ENCODE measurements at regions not wholly inside any gene's neighbourhood (a gene's known extent, or its start where the extent isn't known, plus 50 kb on each side); places are given as distances from the start of the nearest gene placed in this dataset.

DNA sequence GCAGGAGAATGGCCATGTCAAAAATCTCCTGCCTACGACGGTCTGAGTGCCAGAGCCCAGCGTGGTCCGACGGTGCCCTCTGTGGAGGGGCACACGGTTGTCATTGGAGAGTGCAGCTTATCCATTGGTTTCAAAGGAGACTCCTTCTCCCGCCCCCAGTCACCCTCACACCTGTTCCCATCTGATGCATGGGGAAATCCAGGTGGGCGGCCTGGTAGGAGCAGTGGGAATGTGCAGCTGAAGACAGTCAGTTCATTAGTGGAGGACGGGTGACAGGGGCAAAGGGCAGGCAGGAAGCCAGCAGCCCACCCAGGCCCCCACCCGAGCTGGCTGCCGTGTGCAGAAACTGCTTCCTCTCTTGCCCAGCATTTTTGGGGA lies 162.3 kb downstream of the IRF8 start:
- H3K4me3 ChIP-seq (ENCODE audit: low read depth, low read length), result no peak overlapping the region
- TF ChIP-seq, protein P1, sequence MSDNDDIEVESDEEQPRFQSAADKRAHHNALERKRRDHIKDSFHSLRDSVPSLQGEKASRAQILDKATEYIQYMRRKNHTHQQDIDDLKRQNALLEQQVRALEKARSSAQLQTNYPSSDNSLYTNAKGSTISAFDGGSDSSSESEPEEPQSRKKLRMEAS (IDR thresholded peaks at IDR 0.05; ENCODE audit: low read depth, low read length), result no peak
- no peak for TF ChIP-seq CTCF (IDR thresholded peaks at IDR 0.05; ENCODE audit: low read depth, low read length)
- no peak for TF ChIP-seq POLR2A (IDR thresholded peaks at IDR 0.05; ENCODE audit: extremely low read depth, insufficient read length)
- TF ChIP-seq MYC (IDR thresholded peaks at IDR 0.05; ENCODE audit: low read depth, low read length), result no peak
- no peak for DNase-seq (ENCODE audit: low read depth)

DNA sequence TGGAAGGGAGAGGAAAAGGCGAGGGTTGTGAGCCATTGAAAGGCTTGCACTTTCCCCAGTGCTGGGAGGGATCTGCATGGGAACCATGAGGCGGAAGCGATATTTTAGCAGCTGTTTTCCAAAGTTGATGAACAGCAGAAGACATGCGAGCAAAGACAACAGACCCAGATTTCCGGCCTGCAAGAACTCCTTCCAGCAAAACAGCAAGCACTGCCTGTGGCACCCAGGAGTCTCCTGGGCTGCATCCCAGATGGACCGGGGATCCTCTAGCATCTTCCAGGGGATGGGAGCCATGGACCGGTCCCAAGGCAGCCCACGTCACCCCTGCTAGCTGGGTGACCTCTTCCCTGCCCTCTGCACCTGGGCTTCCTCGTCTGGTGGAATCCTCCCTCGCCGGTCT lies 162.8 kb downstream of the IRF8 start:
- no peak overlapping the region for H3K4me3 ChIP-seq (ENCODE audit: low read depth, low read length)
- TF ChIP-seq MYC (IDR thresholded peaks at IDR 0.05; ENCODE audit: low read depth, low read length), result no peak
- TF ChIP-seq CTCF (IDR thresholded peaks at IDR 0.05; ENCODE audit: low read depth, low read length), result no peak
- no peak for DNase-seq (ENCODE audit: low read depth)

DNA sequence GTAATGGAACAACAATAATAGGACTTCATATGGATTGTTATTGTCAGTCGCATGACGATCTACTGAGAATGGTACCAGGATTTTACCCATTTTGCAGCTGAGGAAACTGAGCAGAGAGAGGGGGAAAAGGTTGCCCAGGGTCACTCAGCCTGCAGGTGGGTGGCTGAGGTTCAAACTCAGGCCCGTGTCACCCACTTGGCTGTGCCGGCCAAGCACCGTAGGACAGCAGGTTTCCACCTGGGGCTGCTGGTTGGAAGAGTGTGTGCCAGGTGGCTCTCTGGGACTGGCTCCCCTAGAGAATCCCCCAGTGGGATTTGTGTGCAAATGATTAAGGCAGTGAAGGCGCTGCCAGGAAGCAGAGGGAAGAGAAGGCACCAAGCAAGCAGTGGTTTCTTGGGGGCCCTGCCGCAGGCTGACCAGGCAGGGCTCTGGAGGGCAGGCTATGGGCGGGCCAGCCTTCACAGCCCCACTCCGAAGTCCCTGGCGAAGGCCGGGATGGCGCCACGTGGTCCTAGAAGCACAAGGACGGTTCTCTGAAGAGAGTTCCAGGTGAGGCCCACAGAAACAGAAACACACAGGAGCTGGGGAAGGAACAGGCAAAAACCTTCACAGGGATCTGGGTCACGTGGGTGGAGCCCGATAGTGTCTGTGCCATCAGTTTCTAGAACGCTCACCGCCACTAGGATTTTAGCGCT lies 163.5 kb downstream of the IRF8 start:
- H3K4me3 ChIP-seq (ENCODE audit: low read depth, low read length), result no peak overlapping the region
- DNase-seq (ENCODE audit: low read depth), result no peak
- TF ChIP-seq MYC (IDR thresholded peaks at IDR 0.05; ENCODE audit: low read depth, low read length), result no peak
- TF ChIP-seq, protein P1 (IDR thresholded peaks at IDR 0.05; ENCODE audit: low read depth, low read length), result no peak

DNA sequence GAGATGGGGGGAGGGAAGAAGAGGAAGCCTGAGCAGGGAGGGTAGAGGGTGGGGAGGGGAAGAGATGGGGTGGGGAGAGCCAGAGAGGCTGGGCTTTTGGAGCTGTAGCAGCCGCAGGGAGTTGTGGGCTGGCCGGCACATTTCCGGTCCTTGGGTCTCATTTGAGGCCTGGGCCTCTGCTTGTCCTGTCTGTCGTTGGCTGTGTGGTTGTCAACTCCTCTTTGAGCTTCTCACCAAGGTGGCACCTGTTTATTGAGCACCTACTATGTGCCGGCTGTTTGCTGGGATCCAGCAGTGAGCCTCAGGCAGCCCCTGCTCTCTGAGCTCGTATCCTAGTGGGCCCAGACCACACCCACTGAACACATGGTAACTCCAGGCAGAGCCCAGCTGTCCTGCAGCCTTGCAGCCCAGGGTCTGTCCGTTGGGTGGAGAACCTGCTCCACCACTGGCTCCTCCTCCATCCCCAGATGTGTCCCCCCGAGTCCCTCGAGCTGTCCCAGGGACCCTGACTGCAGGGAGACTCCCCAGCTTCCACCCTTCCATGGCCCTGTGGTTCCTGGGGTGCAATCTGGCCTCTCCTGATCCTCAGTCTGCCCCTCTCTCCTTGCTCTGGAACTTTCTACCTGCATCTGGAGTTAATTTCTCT lies 164.9 kb downstream of the IRF8 start:
- H3K4me3 ChIP-seq (ENCODE audit: low read depth, low read length), result no peak overlapping the region
- DNase-seq (ENCODE audit: low read depth), result peak; percentile 52
- TF ChIP-seq MYC (IDR thresholded peaks at IDR 0.05; ENCODE audit: low read depth, low read length), result no peak
- TF ChIP-seq, protein P1 (IDR thresholded peaks at IDR 0.05; ENCODE audit: low read depth, low read length), result no peak
- TF ChIP-seq POLR2A (IDR thresholded peaks at IDR 0.05; ENCODE audit: extremely low read depth, insufficient read length), result no peak
- no peak for TF ChIP-seq CTCF (IDR thresholded peaks at IDR 0.05; ENCODE audit: low read depth, low read length)

GRCh38 chr16:86064431-86065250 lies 165.7 kb downstream of the IRF8 start:
- TF ChIP-seq CTCF (IDR thresholded peaks at IDR 0.05; ENCODE audit: low read depth, low read length) (peak; percentile 14), MYC (IDR thresholded peaks at IDR 0.05; ENCODE audit: low read depth, low read length) (no peak)
- DNase-seq (ENCODE audit: low read depth), result no peak
- no peak overlapping the region for H3K4me3 ChIP-seq (ENCODE audit: low read depth, low read length)

GRCh38 chr16:86065711-86066110 lies 166.7 kb downstream of the IRF8 start:
- TF ChIP-seq, protein P1 (IDR thresholded peaks at IDR 0.05; ENCODE audit: low read depth, low read length), result no peak
- TF ChIP-seq CTCF (IDR thresholded peaks at IDR 0.05; ENCODE audit: low read depth, low read length) (no peak), MYC (IDR thresholded peaks at IDR 0.05; ENCODE audit: low read depth, low read length) (no peak), POLR2A (IDR thresholded peaks at IDR 0.05; ENCODE audit: extremely low read depth, insufficient read length) (no peak)
- DNase-seq (ENCODE audit: low read depth), result peak; percentile 50
- no peak overlapping the region for H3K4me3 ChIP-seq (ENCODE audit: low read depth, low read length)
